HAP-1 (cell line): ENCODE measurements at regions not wholly inside any gene's neighbourhood (a gene's known extent, or its start where the extent isn't known, plus 50 kb on each side); places are given as distances from the start of the nearest gene placed in this dataset.

Experiments used
- DNase-seq, 2 experiments: peaks; one replicate each; pipeline ENCODE4 v3.0.0-alpha.2; 2016 to 2020; ENCODE audit warnings: low spot score in 2 of 2
- H3K27me3 ChIP-seq: fragments of 250-450 bp; sonication (Bioruptor Pico); 2 replicates; pipeline ENCODE4 v1.5.1; 2020; ENCODE audit warnings: low read depth, mild to moderate bottlenecking, moderate library complexity
- H3K36me3 ChIP-seq: fragments of 250-450 bp; sonication (Bioruptor Pico); replicated peaks from 2 replicates; pipeline ENCODE4 v1.5.1; 2020; ENCODE audit warnings: mild to moderate bottlenecking
- H3K4me1 ChIP-seq: fragments of 250-450 bp; sonication (Bioruptor Pico); 2 replicates; pipeline ENCODE4 v1.5.1; 2020; ENCODE audit warnings: mild to moderate bottlenecking
- H3K4me3 ChIP-seq: fragments of 250-450 bp; sonication (Bioruptor Pico); 2 replicates; pipeline ENCODE4 v1.5.1; 2020; ENCODE audit warnings: mild to moderate bottlenecking, moderate library complexity
- H3K9me3 ChIP-seq: fragments of 250-450 bp; sonication (Bioruptor Pico); 2 replicates; pipeline ENCODE4 v1.5.1; 2020; ENCODE audit warnings: mild to moderate bottlenecking, moderate library complexity
- in situ Hi-C: fragments of 300-500 bp; cut with MboI; formaldehyde crosslinking; loops from 3 replicates; pipeline ENCODE4 v1.14.3; 2020; ENCODE audit warnings: low sequenced_read_pairs, inconsistent platforms, mixed read lengths

- no peak overlapping the region for H3K4me3 ChIP-seq
- no peaks in the 10 kb centered on the region for H3K4me1 ChIP-seq
- in situ Hi-C loops: no loop called here
- no peaks in the 10 kb centered on the region for H3K9me3 ChIP-seq
- no peaks in the 10 kb centered on the region for H3K36me3 ChIP-seq
- H3K27me3 ChIP-seq: no peaks in the 10 kb centered on the region
- DNase-seq: no peak
These were observed 324.6 kb upstream of the USP25 start for GRCh38 chr21:15405214-15405613.

GRCh38 chr21:15406791-15407190, 323.0 kb upstream of the USP25 start:
- Histone ChIP-seq H3K36me3 (no peaks in the 10 kb centered on the region), H3K27me3 (no peaks in the 10 kb centered on the region), H3K4me3 (no peak overlapping the region), H3K9me3 (no peaks in the 10 kb centered on the region), H3K4me1 (no peaks in the 10 kb centered on the region)
- in situ Hi-C loops: no loop called here
- DNase-seq: no peak

GRCh38 chr21:15407585-15407984, 322.2 kb upstream of the USP25 start:
- Histone ChIP-seq H3K4me1 (no peaks in the 10 kb centered on the region), H3K36me3 (no peaks in the 10 kb centered on the region), H3K4me3 (no peak overlapping the region), H3K27me3 (no peaks in the 10 kb centered on the region), H3K9me3 (no peaks in the 10 kb centered on the region)
- in situ Hi-C loops: no loop called here
- DNase-seq: no peak

- no peak overlapping the region for H3K4me3 ChIP-seq
- DNase-seq: no peak
- no peaks in the 10 kb centered on the region for H3K27me3 ChIP-seq
- no peaks in the 10 kb centered on the region for H3K4me1 ChIP-seq
- in situ Hi-C loops: no loop called here
- H3K36me3 ChIP-seq: no peaks in the 10 kb centered on the region
- no peaks in the 10 kb centered on the region for H3K9me3 ChIP-seq
These were observed 321.7 kb upstream of the USP25 start for GRCh38 chr21:15408089-15408488.

- DNase-seq: no peak
- Histone ChIP-seq H3K36me3 (no peaks in the 10 kb centered on the region), H3K4me3 (no peak overlapping the region), H3K4me1 (no peaks in the 10 kb centered on the region), H3K9me3 (no peaks in the 10 kb centered on the region), H3K27me3 (no peaks in the 10 kb centered on the region)
- in situ Hi-C loops: no loop called here
These were observed 320.8 kb upstream of the USP25 start for GRCh38 chr21:15409031-15409430.

GRCh38 chr21:15410853-15411252, 318.9 kb upstream of the USP25 start:
- no peak overlapping the region for H3K4me3 ChIP-seq
- no peaks in the 10 kb centered on the region for H3K27me3 ChIP-seq
- in situ Hi-C loops: no loop called here
- DNase-seq: no peak
- no peaks in the 10 kb centered on the region for H3K36me3 ChIP-seq
- no peaks in the 10 kb centered on the region for H3K4me1 ChIP-seq
- no peaks in the 10 kb centered on the region for H3K9me3 ChIP-seq

- DNase-seq: no peak
- in situ Hi-C loops: no loop called here
These were observed 315.7 kb upstream of the USP25 start for GRCh38 chr21:15414057-15414456.

GRCh38 chr21:15415541-15416261, 314.1 kb upstream of the USP25 start:
- Histone ChIP-seq H3K36me3 (no peaks in the 10 kb centered on the region), H3K9me3 (no peaks in the 10 kb centered on the region), H3K27me3 (no peaks in the 10 kb centered on the region), H3K4me3 (no peak overlapping the region), H3K4me1 (no peaks in the 10 kb centered on the region)
- no peak for DNase-seq
- in situ Hi-C loops: no loop called here

More at GRCh38 chr21:15414057-15414456, 315.7 kb upstream of the USP25 start:
- Histone ChIP-seq H3K36me3 (no peaks in the 10 kb centered on the region), H3K4me1 (no peaks in the 10 kb centered on the region), H3K4me3 (no peak overlapping the region), H3K9me3 (no peaks in the 10 kb centered on the region), H3K27me3 (no peaks in the 10 kb centered on the region)

- no peaks in the 10 kb centered on the region for H3K27me3 ChIP-seq
- no peak overlapping the region for H3K4me3 ChIP-seq
- no peak for DNase-seq
- peaks cover 6% of the 10 kb centered on the region; the same call in 1 of the 2 replicates for H3K4me1 ChIP-seq
- H3K36me3 ChIP-seq: no peaks in the 10 kb centered on the region
- H3K9me3 ChIP-seq: no peaks in the 10 kb centered on the region
- in situ Hi-C loops: no loop called here
These were observed 308.3 kb upstream of the USP25 start for GRCh38 chr21:15421441-15421881.

- Histone ChIP-seq H3K4me1 (peaks cover 6% of the 10 kb centered on the region; the same call in 1 of the 2 replicates), H3K27me3 (no peaks in the 10 kb centered on the region), H3K36me3 (no peaks in the 10 kb centered on the region), H3K4me3 (no peak overlapping the region), H3K9me3 (no peaks in the 10 kb centered on the region)
- in situ Hi-C loops: no loop called here
- DNase-seq: no peak
These were observed 307.8 kb upstream of the USP25 start for GRCh38 chr21:15421947-15422346.

GRCh38 chr21:15422783-15423182, 307.0 kb upstream of the USP25 start:
- H3K4me1 ChIP-seq: peaks cover 6% of the 10 kb centered on the region; the same call in 1 of the 2 replicates
- H3K4me3 ChIP-seq: no peak overlapping the region
- no peaks in the 10 kb centered on the region for H3K9me3 ChIP-seq
- in situ Hi-C loops: no loop called here
- no peak for DNase-seq
- H3K36me3 ChIP-seq: no peaks in the 10 kb centered on the region
- no peaks in the 10 kb centered on the region for H3K27me3 ChIP-seq

- in situ Hi-C loops: no loop called here
- Histone ChIP-seq H3K4me3 (no peak overlapping the region), H3K27me3 (no peaks in the 10 kb centered on the region), H3K9me3 (no peaks in the 10 kb centered on the region), H3K4me1 (peaks cover 6% of the 10 kb centered on the region; the same call in 1 of the 2 replicates), H3K36me3 (no peaks in the 10 kb centered on the region)
- peak in 1 of 2 experiments; percentile 70 for DNase-seq
These were observed 305.9 kb upstream of the USP25 start for GRCh38 chr21:15423676-15424445.

- H3K9me3 ChIP-seq: no peaks in the 10 kb centered on the region
- no peak for DNase-seq
- in situ Hi-C loops: no loop called here
- H3K36me3 ChIP-seq: no peaks in the 10 kb centered on the region
- H3K4me3 ChIP-seq: no peak overlapping the region
- H3K27me3 ChIP-seq: no peaks in the 10 kb centered on the region
- peaks cover 6% of the 10 kb centered on the region; the same call in 1 of the 2 replicates for H3K4me1 ChIP-seq
These were observed 304.7 kb upstream of the USP25 start for GRCh38 chr21:15425049-15425448.

- no peak for DNase-seq
- no peaks in the 10 kb centered on the region for H3K36me3 ChIP-seq
- in situ Hi-C loops: no loop called here
- no peak overlapping the region for H3K4me3 ChIP-seq
- H3K9me3 ChIP-seq: no peaks in the 10 kb centered on the region
- H3K4me1 ChIP-seq: no peaks in the 10 kb centered on the region
- H3K27me3 ChIP-seq: no peaks in the 10 kb centered on the region
These were observed 299.8 kb upstream of the USP25 start for GRCh38 chr21:15430023-15430422.
